A549 (cell line): ENCODE measurements at regions not wholly inside any gene's neighbourhood (a gene's known extent, or its start where the extent isn't known, plus 50 kb on each side); places are given as distances from the start of the nearest gene placed in this dataset.

Source experiments
- ATAC-seq, 2 experiments: fragments of 200-7000 bp in 1 of 2; fragments of >200 bp in 1 of 2; cut with Nextera tagmentation in 1 of 2; cut with Tn5 transposase in 1 of 2; 3 replicates each; pipeline versions ENCODE4 v1.8.0 to v1.9.1; 2018 to 2020; ENCODE audit warnings: mild to moderate bottlenecking in 1 of 2, moderate library complexity in 1 of 2
- CTCF ChIA-PET: fragments of 300-600 bp; sonication (Branson Sonifier 250); formaldehyde crosslinking; extraction: SDS; loops from one replicate; lab custom pipeline; 2021; ENCODE audit warnings: antibody characterized with exemption, inconsistent platforms; lab: Yijun Ruan, JAX
- POLR2A ChIA-PET: fragments of 350-600 bp; formaldehyde crosslinking; extraction: SDS; loops from one replicate; lab custom pipeline; 2021; ENCODE audit warnings: antibody characterized with exemption, inconsistent platforms; lab: Yijun Ruan, JAX
- DNase-seq, 2 experiments: peaks; one replicate each; pipeline versions ENCODE4 v3.0.0 to v3.0.0-alpha.2; 2011 to 2016; ENCODE audit warnings: low read depth in 1 of 2, low spot score in 1 of 2
- FAIRE-seq: peaks from 2 replicates; lab custom pipeline; 2011; peaks lifted over from hg19 to GRCh38; lab: Jason Lieb, UNC
- H3K27ac ChIP-seq, 2 experiments: fragments of >200 bp; sonication (Bioruptor Twin); formaldehyde crosslinking; 3 replicates each; pipeline ENCODE4 v1.5.1; 2016 to 2017
- H3K4me1 ChIP-seq: fragments of >200 bp; sonication (Bioruptor Twin); formaldehyde crosslinking; 3 replicates; pipeline ENCODE4 v1.6.1; 2016
- H3K4me2 ChIP-seq: fragments of >200 bp; sonication (Bioruptor Twin); formaldehyde crosslinking; 3 replicates; pipeline ENCODE4 v1.6.1; 2016
- H3K4me3 ChIP-seq: fragments of >200 bp; sonication (Bioruptor Twin); formaldehyde crosslinking; 3 replicates; pipeline ENCODE4 v1.5.1; 2016
- H3K9me3 ChIP-seq: fragments of >200 bp; sonication (Bioruptor Twin); formaldehyde crosslinking; 3 replicates; pipeline ENCODE4 v1.6.1; 2016
- BHLHE40 ChIP-seq: IDR thresholded peaks from 2 replicates; pipeline ENCODE4 v1.6.1; 2012; ENCODE audit warnings: low read depth, low read length, inconsistent platforms
- CBX8 ChIP-seq: fragments of 200-600 bp; sonication (generic); IDR thresholded peaks from 2 replicates; pipeline ENCODE4 v1.6.1; 2016
- CTCF ChIP-seq: fragments of >200 bp; sonication (Bioruptor Twin); formaldehyde crosslinking; IDR thresholded peaks from 3 replicates; pipeline ENCODE4 v1.5.1; 2016
- E2F6 ChIP-seq: IDR thresholded peaks from 2 replicates; pipeline ENCODE4 v1.6.1; 2012; ENCODE audit warnings: low read depth, borderline replicate concordance
- EHMT2 ChIP-seq: fragments of 200-600 bp; sonication (generic); IDR thresholded peaks from 2 replicates; pipeline ENCODE4 v1.6.1; 2016; ENCODE audit warnings: antibody characterized with exemption, low read depth, mild to moderate bottlenecking, moderate library complexity
- HEYL ChIP-seq: fragments of 250-450 bp; sonication (Bioruptor Pico); IDR thresholded peaks from 2 replicates; pipeline ENCODE4 v1.8.0; 2021; ENCODE audit warnings: mild to moderate bottlenecking, moderate library complexity
- HOXB13 ChIP-seq: fragments of 250-450 bp; sonication (Bioruptor Pico); IDR thresholded peaks from 2 replicates; pipeline ENCODE4 v1.5.0; 2020; ENCODE audit warnings: low read depth, mild to moderate bottlenecking, moderate library complexity
- NFE2L2 ChIP-seq: fragments of 150-350 bp; conservative IDR thresholded peaks from 2 replicates; pipeline ENCODE4 v1.6.1; 2014; ENCODE audit warnings: low read length
- POLR2A ChIP-seq: IDR thresholded peaks from 2 replicates; pipeline ENCODE4 v1.6.1; 2012; ENCODE audit warnings: mild to moderate bottlenecking, low read length
- RARB ChIP-seq: fragments of 250-450 bp; sonication (Bioruptor Pico); IDR thresholded peaks from 2 replicates; pipeline ENCODE4 v1.8.0; 2021; ENCODE audit warnings: mild to moderate bottlenecking, moderate library complexity
- RNF2 ChIP-seq: fragments of 200-600 bp; sonication (generic); IDR thresholded peaks from 2 replicates; pipeline ENCODE4 v1.6.1; 2016; ENCODE audit warnings: low read depth, mild to moderate bottlenecking, antibody characterized with exemption, moderate library complexity, borderline replicate concordance
- TP53 ChIP-seq: fragments of 250-450 bp; sonication (Bioruptor Pico); IDR thresholded peaks from 2 replicates; pipeline ENCODE4 v1.5.0; 2021; ENCODE audit warnings: mild to moderate bottlenecking, moderate library complexity
- ZC3H11A ChIP-seq: fragments of 450-650 bp; IDR thresholded peaks from 2 replicates; pipeline ENCODE4 v1.6.1; 2014; ENCODE audit warnings: antibody characterized with exemption, mild to moderate bottlenecking
- ZNF302 ChIP-seq: fragments of 250-450 bp; sonication (Bioruptor Pico); IDR thresholded peaks from 2 replicates; pipeline ENCODE4 v1.9.0; 2021; ENCODE audit warnings: inconsistent platforms, mild to moderate bottlenecking, moderate library complexity
- WGBS: methylation state at CpG from one replicate; pipeline ENCODE4 v1.1.6; 2017; ENCODE audit errors: missing lambda C conversion rate; 5-methylcytosine and 5-hydroxymethylcytosine counted together
- TF ChIP-seq, protein P1 (sequence below): fragments of 250-450 bp; sonication (Bioruptor Pico); IDR thresholded peaks from 2 replicates; pipeline ENCODE4 v1.5.0; 2021; ENCODE audit warnings: mild to moderate bottlenecking, moderate library complexity, borderline replicate concordance

DNA sequence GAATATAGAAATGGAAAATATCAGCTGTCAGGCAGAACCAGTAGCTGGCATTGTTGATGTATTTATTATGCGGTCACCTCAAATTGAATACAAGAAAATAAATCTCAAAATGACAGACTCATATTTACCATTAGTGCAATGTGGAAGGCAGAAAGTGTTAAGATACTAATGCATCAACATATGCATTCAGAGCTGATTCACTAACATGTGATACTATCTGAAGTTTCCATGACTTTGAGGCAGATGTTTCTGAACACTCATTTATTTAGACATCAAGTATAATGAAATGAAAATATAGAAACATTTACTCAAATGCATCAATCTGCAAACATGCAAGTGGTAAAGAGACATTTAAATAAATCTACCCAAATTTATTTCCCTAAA lies 474.2 kb upstream of the SLC10A2 start (continued):
- TF ChIP-seq E2F6: no peak
- TF ChIP-seq HOXB13: no peak
- no peak for TF ChIP-seq CTCF
- TF ChIP-seq RNF2: no peak

DNA sequence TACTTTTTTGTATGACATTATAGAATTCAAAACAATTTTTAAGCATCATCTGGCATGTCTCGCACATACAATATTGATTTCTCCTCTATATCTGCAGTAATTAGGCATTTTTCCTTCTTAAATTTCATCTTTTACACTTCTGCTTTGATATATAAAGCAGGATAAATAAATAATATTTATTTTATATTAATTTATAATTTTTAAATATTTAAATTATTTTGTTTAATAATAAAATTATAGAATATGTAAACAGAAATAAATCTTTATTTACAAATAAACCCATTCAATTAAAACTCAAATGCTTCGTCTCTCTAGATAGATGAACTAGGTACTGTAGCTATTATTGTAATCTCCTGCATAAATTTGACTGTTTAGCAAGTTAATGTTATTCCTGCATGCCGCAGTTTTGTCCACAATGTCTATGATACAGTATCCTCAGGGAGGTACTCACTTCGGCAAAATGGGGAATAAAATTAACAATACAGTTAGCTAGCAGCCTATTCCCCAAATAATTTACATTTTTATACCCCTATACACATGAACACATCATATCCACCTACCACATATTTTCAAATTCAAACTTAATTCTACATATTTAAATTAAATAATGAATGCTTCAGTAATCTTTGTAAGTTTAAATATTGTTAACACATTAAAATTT lies 473.6 kb upstream of the SLC10A2 start:
- ATAC-seq (no peak), DNase-seq (no peak), FAIRE-seq (no peak)
- Histone ChIP-seq H3K9me3 (peaks cover 3% of the 10 kb centered on the region; the same call in 1 of the 3 replicates), H3K27ac (no peak overlapping the region), H3K4me1 (no peaks in the 10 kb centered on the region), H3K4me2 (no peak overlapping the region), H3K4me3 (no peak overlapping the region)
- ChIA-PET CTCF (no interaction called here), POLR2A (no interaction called here)
- 91% methylated on average over 4 of the region's 4 CpGs for WGBS
- no peak for TF ChIP-seq HEYL (CRISPR knock-in tag)
- TF ChIP-seq HOXB13: no peak
- no peak for TF ChIP-seq ZNF302 (CRISPR knock-in tag)

DNA sequence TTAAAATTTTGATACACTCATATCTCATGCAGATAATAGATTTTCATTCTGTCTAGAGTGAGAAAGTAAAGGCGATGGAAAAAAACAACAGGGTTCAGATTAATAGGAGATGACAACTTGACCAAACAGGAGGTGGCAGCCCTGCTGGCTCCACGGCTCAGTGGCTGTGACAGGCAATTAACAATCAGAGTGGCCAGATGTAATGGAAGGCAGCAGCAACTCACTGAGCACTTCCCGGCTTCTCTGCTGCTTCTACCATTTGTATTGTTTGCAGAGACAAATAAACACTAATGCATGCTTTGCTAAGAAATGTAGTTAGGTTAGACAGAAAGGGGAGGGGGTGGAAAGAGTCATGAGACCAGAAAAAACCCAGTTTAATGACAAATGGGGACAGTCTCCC lies 473.0 kb upstream of the SLC10A2 start:
- Histone ChIP-seq H3K4me1 (no peaks in the 10 kb centered on the region), H3K27ac (no peak overlapping the region), H3K9me3 (peaks cover 3% of the 10 kb centered on the region; the same call in 1 of the 3 replicates), H3K4me3 (no peak overlapping the region), H3K4me2 (no peak overlapping the region)
- DNase-seq (no peak), FAIRE-seq (no peak), ATAC-seq (no peak)
- CTCF ChIA-PET: no interaction called here
- WGBS: 66% methylated on average over 3 of the region's 3 CpGs
- POLR2A ChIA-PET: no interaction called here
- TF ChIP-seq HEYL (CRISPR knock-in tag) (no peak), TP53 (CRISPR knock-in tag) (no peak), EHMT2 (no peak), POLR2A (no peak), CBX8 (no peak), E2F6 (no peak), RARB (CRISPR knock-in tag) (no peak), BHLHE40 (no peak), ZC3H11A (no peak), CTCF (no peak), NFE2L2 (no peak)
- TF ChIP-seq, protein P1, sequence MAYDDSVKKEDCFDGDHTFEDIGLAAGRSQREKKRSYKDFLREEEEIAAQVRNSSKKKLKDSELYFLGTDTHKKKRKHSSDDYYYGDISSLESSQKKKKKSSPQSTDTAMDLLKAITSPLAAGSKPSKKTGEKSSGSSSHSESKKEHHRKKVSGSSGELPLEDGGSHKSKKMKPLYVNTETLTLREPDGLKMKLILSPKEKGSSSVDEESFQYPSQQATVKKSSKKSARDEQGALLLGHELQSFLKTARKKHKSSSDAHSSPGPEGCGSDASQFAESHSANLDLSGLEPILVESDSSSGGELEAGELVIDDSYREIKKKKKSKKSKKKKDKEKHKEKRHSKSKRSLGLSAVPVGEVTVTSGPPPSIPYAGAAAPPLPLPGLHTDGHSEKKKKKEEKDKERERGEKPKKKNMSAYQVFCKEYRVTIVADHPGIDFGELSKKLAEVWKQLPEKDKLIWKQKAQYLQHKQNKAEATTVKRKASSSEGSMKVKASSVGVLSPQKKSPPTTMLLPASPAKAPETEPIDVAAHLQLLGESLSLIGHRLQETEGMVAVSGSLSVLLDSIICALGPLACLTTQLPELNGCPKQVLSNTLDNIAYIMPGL (CRISPR knock-in tag): no peak
